ENCODE measurements at regions not wholly inside any gene's neighbourhood (a gene's known extent, or its start where the extent isn't known, plus 50 kb on each side); places are given as distances from the start of the nearest gene placed in this dataset.

GRCh38 chr2:129611471-129611870 is 368.0 kb upstream of the RAB6C start:
- Histone ChIP-seq H3K4me1 (ENCODE audit: insufficient read depth, low read length) (no peaks in the 10 kb centered on the region), H3K9ac (ENCODE audit: insufficient read depth, low read depth, low read length) (no peak overlapping the region), H3K27me3 (ENCODE audit: control insufficient read depth in 1 of 2, insufficient read depth in 2 of 2, low read length in 2 of 2) (peaks cover 0 to 8% of the 10 kb centered on the region in 2 experiments; a peak in 1 of 5 replicates), H3K4me3 (replicated peaks in 1 of 3; ENCODE audit: insufficient read depth in 1 of 3, low read depth in 2 of 3, low read length in 3 of 3) (no peak overlapping the region), H3K27ac (ENCODE audit: extremely low read length, insufficient read depth, low read length) (no peak overlapping the region), H2AFZ (ENCODE audit: low read length) (no peak overlapping the region), H3K4me2 (ENCODE audit: low read depth, low read length) (no peak overlapping the region), H3K9me3 (ENCODE audit: low read length) (no peaks in the 10 kb centered on the region), H4K20me1 (ENCODE audit: insufficient read depth, low read length) (no peaks in the 10 kb centered on the region), H3K79me2 (ENCODE audit: insufficient read depth, low read length) (no peaks in the 10 kb centered on the region), H3K36me3 (replicated peaks in 1 of 2; ENCODE audit: control insufficient read depth in 1 of 2, insufficient read depth in 2 of 2, low read length in 2 of 2) (no peaks in the 10 kb centered on the region)
- 63% methylated on average over 6 of the region's 6 CpGs for WGBS (ENCODE audit: low lambda C conversion rate)
- FAIRE-seq (no peak), ATAC-seq (no peak), DNase-seq (ENCODE audit: low spot score) (no peak)
- intact Hi-C loops (cut with micrococcal nuclease; ENCODE audit: unreplicated experiment) (no loop called here), in situ Hi-C loops (cut with HindIII; ENCODE audit: extremely low pct_ligation_motif_present, low pct_unique_long_range_greater_than_20kb) (no loop called here)
- CTCF ChIA-PET (ENCODE audit: low intra/inter-chr PET ratio, low total read pairs) = no interaction called here
- BruUV-seq (replicated peaks) = no TSS peak
- TF ChIP-seq CBX5 (CRISPR knock-in tag; IDR thresholded peaks at IDR 0.05; ENCODE audit: borderline replicate concordance) (no peak), PHF20 (CRISPR knock-in tag; IDR thresholded peaks at IDR 0.05) (no peak), NFKB2 (CRISPR knock-in tag; IDR thresholded peaks at IDR 0.05; ENCODE audit: borderline replicate concordance) (no peak), ZFY (CRISPR knock-in tag; IDR thresholded peaks at IDR 0.05) (no peak), UBTF (CRISPR knock-in tag; IDR thresholded peaks at IDR 0.05) (no peak), RNF2 (conservative IDR thresholded peaks at IDR 0.05; ENCODE audit: low read depth) (no peak), MYNN (CRISPR knock-in tag; IDR thresholded peaks at IDR 0.05; ENCODE audit: low read depth) (no peak), AFF4 (CRISPR knock-in tag; IDR thresholded peaks at IDR 0.05) (no peak), ZNF333 (CRISPR knock-in tag; IDR thresholded peaks at IDR 0.05; ENCODE audit: borderline replicate concordance) (no peak), ZNF251 (CRISPR knock-in tag; IDR thresholded peaks at IDR 0.05) (no peak), SCMH1 (CRISPR knock-in tag; IDR thresholded peaks at IDR 0.05; ENCODE audit: borderline replicate concordance) (no peak), LCORL (IDR thresholded peaks at IDR 0.05) (no peak), LCORL (CRISPR knock-in tag; IDR thresholded peaks at IDR 0.05) (no peak), TGIF2 (CRISPR knock-in tag; IDR thresholded peaks at IDR 0.05) (no peak), MXD3 (CRISPR knock-in tag; IDR thresholded peaks at IDR 0.05) (no peak), TERF1 (CRISPR knock-in tag; IDR thresholded peaks at IDR 0.05) (no peak)
- POLR2A ChIA-PET = no interaction called here
